CD4-positive, alpha-beta T cell treated with Interleukin-4 for 4 hours (primary cell): ENCODE measurements at regions not wholly inside any gene's neighbourhood (a gene's known extent, or its start where the extent isn't known, plus 50 kb on each side); places are given as distances from the start of the nearest gene placed in this dataset.

ENCODE experiments used
- DNase-seq: peaks from one replicate; pipeline ENCODE4 v3.0.0-alpha.2; 2020

DNA sequence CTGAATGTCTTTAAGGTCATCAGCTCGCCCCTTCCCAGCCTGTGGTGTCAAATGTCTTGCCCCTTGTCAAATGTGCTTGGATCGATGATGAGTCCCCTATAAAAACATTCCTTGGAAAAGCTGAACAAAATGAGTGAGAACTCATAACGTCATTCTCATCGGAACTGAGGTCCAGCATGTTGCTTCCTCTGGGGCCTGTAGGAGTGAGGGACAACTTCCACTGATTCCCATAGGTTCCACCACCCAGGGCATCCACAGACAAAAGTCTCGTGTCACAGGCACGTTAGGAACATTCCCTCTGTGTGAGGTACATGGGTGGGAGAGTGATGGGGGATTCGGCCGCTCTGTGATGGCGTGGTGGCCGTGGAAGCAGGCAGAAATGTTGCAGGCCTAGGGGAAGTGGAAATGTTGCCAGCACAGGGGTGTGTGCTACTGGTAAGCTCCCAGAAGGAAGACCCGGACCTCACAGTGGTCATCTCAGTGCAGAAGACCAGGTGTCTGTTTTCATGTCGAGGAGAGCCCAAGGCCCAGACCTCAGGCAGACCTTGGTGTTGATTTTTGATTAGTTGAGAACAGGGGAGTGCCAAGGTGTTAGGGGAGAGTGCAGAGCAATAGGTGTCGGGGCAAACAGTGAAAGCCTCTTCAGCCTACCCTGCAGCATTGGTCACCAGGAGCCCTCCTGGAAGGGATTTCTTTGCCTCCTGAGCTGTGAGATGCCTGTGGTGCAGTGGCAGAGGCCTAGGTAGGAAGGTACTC lies 96.8 kb downstream of the SNRPN start:
- no peak for DNase-seq

GRCh38 chr15:25052191-25052999 lies 97.6 kb downstream of the SNRPN start:
- DNase-seq = no peak

- DNase-seq = no peak
These were observed 98.4 kb downstream of the SNRPN start for GRCh38 chr15:25053000-25053815.

GRCh38 chr15:25054329-25054728 lies 99.5 kb downstream of the SNRPN start:
- no peak for DNase-seq

GRCh38 chr15:25054943-25055342 lies 100.2 kb downstream of the SNRPN start:
- DNase-seq = no peak

DNA sequence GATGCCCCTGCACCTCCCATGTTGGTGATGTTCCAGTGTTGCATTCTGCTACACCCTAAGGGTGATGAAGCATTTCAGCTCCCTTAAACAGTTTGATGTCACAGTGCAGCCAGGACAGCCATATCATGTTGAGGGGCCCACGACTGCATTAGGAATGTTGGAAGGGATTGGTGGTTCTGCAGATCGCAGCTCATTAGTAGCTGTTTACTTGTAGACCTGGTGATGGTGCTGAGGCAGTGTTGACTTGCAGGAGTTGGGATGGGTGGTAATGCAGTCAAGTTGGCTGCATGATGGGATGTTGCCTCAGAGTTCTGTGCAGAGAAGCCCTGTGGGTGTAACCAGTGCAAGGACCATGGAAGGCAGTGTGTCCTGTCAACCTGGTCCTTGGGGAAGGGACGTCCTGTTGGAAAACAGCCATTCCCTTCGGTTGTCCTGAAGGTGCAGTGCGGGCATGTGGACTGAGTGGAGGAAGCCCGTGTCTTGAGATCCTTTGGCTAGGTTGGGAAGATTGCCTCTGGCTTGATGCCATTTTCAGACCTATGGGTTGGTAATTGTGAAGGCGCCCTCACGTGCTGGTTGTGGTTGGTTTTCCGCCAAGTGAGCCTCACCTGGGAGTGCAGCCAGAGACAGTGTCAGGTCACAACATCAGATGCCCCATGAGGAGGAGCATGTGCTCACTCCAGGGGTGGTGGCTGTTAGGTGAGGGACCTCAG lies 100.7 kb downstream of the SNRPN start:
- DNase-seq = no peak

- DNase-seq = no peak
These were observed 102.0 kb downstream of the SNRPN start for GRCh38 chr15:25056484-25057425.

DNA sequence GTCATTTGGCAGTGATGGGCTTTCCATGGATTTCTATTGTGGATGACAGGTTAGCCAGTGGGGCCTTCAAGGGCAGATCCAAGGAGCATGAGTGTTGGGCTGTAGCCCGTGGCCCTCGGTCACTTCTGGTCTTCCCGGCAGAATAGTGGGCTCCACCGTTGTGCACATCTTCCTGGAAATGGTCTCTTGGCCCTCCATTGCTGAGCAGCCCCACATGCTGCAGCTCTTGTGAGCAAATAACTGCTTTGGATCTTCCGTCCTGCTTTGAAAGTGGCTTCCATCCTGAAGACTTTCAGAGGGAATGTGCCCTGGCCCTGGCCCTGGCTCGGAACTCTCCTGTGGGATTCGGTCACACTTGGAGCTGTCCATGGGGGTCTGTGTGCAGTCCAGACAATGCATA lies 102.8 kb downstream of the SNRPN start:
- no peak for DNase-seq

- DNase-seq = no peak
These were observed 103.4 kb downstream of the SNRPN start for GRCh38 chr15:25058080-25058785.

- DNase-seq = no peak
These were observed 105.1 kb downstream of the SNRPN start for GRCh38 chr15:25059698-25060471.

DNA sequence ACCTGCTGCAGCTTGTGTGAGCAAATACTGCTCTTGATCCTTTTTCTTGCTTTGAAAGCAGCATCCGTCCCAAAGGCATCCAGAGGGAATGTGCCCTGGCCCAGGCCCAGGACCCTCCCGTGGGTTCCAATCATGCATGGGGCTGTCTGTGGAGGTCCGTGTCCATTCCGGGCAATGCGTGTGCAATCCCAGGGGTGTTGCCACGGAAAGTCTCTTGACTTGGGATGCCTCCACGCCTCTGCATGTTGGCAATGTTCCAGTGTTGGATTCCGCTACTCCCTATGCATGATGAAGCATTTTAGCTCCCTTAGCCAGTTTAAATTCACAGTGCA lies 105.7 kb downstream of the SNRPN start:
- no peak for DNase-seq

- DNase-seq = no peak
These were observed 106.3 kb downstream of the SNRPN start for GRCh38 chr15:25060996-25061620.

DNA sequence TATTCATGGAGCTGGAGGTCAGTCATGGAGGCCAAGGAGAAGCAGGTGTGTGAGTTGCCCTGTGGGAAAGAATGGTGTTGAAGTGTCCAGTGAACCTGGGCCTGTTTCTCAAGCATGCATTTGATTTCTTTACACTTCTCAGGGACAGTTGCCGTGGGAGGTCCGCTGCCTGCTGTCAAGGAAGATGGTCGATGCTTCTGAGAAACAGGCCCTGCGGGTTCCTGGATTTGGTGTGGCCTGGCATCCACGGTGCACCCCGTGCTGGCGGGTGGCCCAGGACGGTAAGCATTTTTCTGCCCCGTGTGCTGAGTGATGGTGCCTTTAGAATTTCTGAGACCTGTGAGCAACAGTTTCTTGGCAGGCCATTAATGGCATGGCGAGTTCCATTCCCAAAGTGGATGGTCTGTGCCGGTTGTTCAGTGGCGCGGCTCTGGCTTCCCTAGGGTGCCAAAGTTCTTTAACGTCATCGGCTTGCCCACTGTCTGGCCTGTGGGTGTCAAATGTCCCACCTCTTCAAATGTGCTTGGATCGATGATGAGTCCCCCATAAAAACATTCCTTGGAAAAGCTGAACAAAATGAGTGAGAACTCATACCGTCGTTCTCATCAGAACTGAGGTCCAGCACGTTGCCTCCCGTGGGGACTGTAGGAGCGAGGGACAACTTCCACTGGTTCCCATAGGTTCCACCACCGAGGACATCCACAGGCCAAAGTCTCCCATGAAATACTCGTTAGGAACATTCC lies 107.2 kb downstream of the SNRPN start:
- DNase-seq = no peak

DNA sequence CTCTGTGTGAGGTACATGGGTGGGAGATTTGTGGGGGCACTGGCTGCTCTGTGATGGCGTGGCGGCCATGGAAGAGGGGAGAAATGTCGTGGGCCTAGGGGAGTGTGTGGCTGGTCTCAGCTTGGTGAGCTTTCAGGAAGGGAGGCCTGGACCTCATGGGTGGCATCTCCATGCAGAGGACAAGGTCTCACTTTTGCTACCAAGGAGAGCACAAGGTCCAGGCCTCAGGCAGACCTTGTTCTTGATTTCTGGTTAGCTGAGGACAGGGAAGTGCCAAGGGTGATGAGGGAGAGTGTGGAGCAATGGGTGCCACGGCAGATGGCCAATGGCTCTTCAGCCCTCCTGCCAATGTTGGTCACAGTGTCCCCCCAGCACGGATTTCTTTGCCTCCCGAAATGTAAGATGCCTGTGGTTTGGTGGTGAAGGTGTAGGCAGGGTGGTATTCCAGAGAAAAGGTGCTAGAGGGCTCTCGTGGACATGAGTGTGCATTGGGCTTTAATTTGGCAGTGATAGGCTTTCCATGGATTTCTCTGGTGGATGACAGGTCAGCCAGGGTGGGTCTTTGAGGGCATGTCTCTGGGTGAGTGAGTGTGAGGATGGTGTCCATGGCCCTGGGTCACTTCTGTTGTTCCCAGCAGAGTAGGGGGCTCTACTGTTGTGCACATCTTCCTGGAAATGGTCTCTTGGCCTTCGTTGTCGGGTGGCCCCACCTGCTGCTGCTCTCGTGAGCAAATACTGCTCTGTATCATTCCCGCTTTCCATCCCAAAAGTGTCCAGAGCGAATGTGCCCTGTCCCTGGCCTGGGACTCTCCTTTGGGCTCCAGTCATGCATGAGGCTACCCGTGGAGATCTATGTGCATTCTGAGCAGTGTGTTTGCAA lies 108.0 kb downstream of the SNRPN start:
- DNase-seq = no peak

GRCh38 chr15:25065286-25065685 lies 110.5 kb downstream of the SNRPN start:
- DNase-seq = no peak

DNA sequence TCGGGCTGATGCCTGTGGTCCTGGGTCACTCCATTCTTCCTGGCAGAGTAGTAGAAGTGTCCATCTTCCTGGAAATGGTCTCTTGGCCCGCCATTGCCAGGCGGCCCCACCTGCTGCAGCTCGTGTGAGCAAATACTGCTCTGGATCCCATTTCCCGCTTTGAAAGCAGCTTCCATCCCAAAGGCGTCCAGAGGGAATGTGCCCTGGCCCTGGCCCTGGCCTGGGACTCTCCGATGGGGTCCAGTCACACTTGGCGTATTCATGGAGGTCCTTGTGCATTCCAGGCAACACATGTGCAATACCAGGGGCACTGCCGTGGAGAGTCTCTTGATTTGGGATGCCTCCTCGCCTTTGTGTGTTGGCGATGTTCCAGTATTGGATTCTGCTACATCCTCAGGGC lies 111.1 kb downstream of the SNRPN start:
- no peak for DNase-seq

GRCh38 chr15:25066708-25067107 lies 111.9 kb downstream of the SNRPN start:
- no peak for DNase-seq

GRCh38 chr15:25067725-25068309 lies 113.0 kb downstream of the SNRPN start:
- DNase-seq = no peak
